Activated CD4-positive, alpha-beta T cell treated with anti-CD3 and anti-CD28 coated beads for 48 hours (primary cell): ENCODE measurements at regions not wholly inside any gene's neighbourhood (a gene's known extent, or its start where the extent isn't known, plus 50 kb on each side); places are given as distances from the start of the nearest gene placed in this dataset.
A peak's percentile ranks its signal among the peaks of the same experiment; 100 is the strongest.
"Not testable (repeated sequence)": the region's sequence is repeated elsewhere in the genome, so short reads cannot be mapped to it uniquely, and the experiment has no call there.

Experiments
- DNase-seq: peaks from one replicate; pipeline ENCODE4 v3.0.0-alpha.2; 2020

DNA sequence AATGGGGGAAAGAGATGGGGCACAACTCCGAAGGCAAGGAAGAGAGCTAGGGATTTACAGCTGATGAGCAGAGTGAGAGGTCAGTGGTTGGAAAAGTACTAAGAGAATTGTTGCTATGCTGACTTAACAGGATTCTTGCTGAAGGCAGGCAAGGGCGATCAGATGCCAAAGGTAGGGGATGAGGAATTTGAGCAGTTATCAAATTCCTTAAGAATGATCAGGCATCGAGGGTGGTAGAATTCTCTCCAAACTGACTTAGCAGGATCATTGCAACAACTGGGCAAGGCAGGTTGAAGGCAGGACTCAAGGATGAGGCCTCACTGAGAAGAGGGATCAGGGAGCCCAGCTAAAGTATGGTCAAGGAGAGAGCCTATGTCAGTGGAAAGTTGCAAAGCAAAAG, 171.0 kb downstream of the HSD17B3 start:
- DNase-seq = no peak

- DNase-seq = no peak
These were observed 172.2 kb downstream of the HSD17B3 start for GRCh38 chr9:96129747-96130146.

DNA sequence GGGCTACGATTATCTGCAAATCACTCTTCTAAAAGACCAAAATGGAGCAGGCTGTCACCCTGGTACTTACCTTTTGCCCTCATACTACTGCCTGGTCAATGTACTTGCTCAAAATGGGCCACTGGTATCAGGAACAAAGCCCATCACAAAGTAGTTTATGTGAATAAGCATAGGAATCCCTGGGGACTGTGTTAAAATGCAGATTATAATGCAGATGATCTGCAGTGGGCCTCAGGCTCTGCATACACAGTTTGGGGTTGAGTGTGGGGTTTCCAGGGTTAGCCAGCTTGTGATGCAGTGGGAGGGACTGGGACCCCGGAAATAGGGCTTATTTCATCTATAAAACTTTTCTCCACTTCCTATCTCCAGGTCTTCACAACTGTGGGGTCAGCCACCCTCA, 173.1 kb downstream of the HSD17B3 start:
- no peak for DNase-seq

GRCh38 chr9:96126321-96126881, 175.6 kb downstream of the HSD17B3 start:
- DNase-seq = no peak

- no peak for DNase-seq
These were observed 176.4 kb downstream of the HSD17B3 start for GRCh38 chr9:96125624-96126023.

DNA sequence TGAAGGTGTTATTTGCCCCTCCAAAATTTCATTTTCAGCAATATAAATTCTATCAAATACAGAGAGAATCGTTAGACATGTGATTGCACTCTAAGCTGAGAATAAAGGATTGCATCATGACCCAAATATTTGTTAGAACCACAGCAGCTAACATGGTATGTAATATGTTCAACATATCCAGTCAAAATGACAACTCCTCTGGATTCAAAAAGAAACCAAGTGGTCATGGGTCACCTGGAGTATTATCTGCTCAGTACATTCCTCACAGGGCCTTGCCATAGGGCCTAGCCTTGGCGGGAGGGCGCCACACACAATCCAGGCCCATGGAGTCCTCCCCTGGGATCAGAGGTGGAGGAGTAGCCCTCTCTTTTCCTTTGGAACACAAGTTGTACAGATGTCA, 179.2 kb downstream of the HSD17B3 start:
- no peak for DNase-seq

- no peak for DNase-seq
These were observed 179.7 kb downstream of the HSD17B3 start for GRCh38 chr9:96122282-96122681.

DNA sequence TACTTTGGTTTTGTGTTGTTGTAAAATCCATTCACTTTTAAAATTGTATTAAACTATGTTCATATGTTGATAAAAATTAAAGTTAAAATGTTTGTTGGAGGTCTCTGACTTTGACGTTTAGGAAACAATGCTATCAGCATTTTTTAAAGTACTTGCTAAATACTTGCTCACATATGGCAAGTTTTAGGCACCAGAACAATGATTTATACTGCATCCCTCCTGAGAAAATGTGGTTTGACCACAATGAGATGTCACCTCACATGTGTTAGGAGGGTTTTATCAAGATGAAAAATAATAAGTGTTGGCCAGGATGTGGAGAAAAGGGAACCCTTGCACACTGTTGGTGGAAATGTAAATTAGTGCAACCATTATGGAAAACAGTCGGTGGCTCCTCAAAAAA, 180.8 kb downstream of the HSD17B3 start:
- no peak for DNase-seq

- no peak for DNase-seq
These were observed 184.4 kb downstream of the HSD17B3 start for GRCh38 chr9:96117398-96118080.

- DNase-seq = no peak
These were observed 185.5 kb downstream of the HSD17B3 start for GRCh38 chr9:96116275-96117064.

DNA sequence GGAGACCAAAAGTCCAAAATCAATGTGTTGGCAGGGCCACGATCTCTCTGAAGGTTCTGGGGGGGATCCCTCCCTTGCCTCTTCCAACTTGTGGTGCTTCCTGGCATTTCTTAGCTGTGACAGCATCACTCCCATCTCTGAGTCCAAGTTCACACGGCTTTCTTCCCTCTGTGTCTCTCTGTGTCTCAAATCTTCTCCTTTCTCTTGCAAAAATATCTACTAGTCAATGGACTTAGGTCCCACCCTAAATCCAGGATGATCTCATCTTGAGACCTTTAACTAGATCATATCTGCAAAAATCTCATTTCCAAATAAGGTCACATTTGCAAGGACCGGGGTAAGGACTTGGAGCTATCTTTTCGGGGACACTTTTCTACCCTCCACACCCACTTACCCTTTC, 186.1 kb downstream of the HSD17B3 start:
- no peak for DNase-seq

- DNase-seq = no peak
These were observed 188.9 kb downstream of the HSD17B3 start for GRCh38 chr9:96113032-96113431.

DNA sequence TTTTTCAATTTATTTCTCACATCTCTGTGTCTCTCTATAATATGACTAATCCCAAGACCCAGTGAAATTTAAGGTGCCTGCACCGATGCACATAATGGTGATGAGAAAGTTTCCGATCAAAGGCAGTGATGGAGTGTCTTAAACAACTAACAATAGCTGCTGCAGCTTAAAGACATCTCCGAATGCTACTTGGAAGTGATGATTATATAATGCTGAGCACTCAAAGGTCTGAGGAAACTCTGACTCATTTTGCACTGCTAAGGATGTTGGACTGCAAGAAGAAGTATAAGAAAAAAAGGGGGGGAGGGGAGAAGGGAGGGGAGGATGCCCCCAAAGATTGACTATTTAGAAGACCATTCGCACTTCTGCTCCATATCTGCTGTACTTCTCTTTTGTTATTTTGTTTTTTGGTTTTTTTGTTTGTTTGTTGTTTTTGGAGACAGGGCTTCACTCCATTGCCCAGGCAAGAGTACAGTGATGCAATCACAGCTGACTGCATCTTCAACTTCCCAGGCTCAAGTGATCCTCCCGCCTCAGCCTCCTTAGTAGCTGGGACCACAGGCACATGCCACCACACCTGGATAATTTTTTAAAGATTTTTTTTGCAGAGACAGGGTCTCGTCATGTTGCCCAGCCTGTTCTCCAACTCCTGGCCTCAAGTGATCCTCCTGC, 192.2 kb downstream of the HSD17B3 start:
- DNase-seq = no peak

GRCh38 chr9:96108691-96109380, 193.1 kb downstream of the HSD17B3 start:
- DNase-seq = no peak

DNA sequence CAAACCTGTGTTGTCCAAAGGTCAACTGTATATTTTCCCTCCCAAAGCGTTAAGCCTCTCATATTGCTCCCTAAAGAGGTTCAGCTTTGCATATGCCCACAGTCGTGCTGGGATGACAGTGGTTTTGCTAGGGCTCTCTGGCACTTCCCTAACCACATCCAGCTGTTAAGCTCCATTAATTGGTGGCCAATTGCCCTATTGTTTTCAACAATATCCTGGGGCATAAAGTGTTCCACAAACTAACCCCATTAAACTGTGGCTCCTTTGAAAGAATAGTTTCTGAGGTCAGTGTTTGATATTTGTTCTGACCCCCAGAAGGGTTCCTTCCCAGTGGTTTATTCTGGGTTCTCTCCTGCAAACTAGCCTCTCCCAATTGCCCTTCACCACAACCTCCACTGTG, 194.5 kb downstream of the HSD17B3 start:
- no peak for DNase-seq

DNA sequence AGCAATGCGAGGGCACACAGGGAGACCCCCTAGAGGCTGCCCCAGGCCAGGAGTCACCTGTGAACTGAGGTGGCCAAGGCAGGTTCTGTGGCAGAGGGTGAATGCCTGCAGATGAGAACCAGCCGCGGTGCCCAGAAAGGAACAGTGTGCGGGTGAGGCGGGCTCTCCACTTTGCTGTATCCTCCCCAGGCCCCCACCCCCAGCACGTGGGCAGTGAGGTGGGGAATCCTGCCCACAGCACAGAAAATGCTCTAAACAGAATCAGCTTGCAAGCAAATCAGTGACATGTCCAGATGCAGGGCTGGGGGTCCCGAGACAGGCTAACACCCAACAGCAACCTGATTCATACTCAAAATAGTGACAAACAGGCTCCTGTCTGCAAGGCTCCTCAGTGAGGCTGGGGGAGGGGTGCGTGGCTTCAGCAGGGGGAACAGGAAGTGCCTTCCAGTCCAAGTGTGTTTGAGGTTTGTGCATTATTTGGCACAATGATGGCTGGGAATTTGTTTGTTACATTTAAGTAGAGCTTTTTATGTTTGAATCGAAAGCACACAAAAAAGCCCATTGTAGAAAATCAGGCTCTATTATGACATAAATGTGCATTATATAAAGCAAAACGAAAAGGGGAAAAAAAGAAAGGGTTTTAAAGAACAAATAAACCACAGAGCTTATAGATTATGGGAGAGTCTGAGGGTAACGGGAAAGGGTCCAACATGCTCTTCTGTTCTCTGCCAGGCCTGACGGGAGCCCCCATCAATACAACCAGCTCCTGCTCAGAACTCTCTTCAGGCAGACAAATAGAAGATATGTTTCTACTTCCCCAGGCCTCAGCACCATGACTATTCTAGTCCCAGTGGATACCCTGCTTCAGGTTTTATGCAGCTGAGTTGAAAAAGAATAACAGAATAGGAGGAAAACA, 201.3 kb downstream of the HSD17B3 start:
- peak; percentile 27 for DNase-seq

GRCh38 chr9:96090630-96091029, 211.3 kb downstream of the HSD17B3 start:
- DNase-seq = not testable (repeated sequence)

- DNase-seq = no peak
These were observed 212.4 kb downstream of the HSD17B3 start for GRCh38 chr9:96089452-96090085.

DNA sequence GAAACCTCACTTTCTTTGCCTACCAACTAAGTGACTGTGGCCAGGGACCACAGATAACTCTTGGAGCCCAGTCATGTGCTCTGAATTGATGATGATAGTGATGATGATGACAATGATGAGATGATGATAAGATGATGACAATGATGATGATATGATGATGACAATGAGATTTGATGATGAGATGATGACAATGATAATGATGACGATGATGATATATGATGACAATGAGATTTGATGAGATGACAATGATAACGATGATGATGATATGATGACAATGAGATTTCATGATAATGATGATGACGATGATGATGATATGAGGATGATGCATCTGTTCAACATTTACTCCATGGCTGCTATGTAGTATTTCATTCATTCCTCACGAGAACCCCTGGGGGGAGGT, 213.0 kb downstream of the ERCC6L2 start:
- DNase-seq = no peak

DNA sequence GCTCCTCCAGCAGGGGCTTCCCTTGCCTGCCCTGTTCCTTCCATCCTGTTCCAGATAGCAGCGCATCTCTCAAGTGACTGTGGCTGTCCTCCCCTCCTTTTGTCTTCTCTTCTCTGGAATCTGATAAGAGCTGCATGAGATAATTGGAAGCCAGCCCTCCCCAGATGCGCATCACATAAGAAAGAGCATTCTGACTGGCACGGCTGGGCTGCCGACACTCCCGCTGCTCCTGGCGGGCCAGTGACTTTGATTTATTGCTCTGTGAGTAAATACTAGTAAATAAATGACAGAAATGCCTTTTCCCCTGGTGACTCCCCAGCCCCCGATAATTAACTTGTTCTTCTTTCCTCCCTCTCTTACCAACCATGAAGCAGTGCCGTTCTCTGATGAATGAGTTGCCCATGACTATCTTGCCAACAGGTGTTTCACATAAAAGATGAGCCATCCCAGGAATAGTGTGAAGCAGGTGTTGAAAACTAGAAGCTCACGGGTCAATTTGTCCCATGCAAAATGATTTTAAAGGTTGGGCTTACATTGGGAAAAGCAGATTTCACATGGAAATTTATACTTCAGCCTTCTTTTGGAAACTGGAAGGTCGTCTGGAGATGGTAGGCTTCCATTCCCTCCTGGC, 212.3 kb downstream of the ERCC6L2 start:
- no peak for DNase-seq
